ENCODE measurements at regions not wholly inside any gene's neighbourhood (a gene's known extent, or its start where the extent isn't known, plus 50 kb on each side); places are given as distances from the start of the nearest gene placed in this dataset.

DNA sequence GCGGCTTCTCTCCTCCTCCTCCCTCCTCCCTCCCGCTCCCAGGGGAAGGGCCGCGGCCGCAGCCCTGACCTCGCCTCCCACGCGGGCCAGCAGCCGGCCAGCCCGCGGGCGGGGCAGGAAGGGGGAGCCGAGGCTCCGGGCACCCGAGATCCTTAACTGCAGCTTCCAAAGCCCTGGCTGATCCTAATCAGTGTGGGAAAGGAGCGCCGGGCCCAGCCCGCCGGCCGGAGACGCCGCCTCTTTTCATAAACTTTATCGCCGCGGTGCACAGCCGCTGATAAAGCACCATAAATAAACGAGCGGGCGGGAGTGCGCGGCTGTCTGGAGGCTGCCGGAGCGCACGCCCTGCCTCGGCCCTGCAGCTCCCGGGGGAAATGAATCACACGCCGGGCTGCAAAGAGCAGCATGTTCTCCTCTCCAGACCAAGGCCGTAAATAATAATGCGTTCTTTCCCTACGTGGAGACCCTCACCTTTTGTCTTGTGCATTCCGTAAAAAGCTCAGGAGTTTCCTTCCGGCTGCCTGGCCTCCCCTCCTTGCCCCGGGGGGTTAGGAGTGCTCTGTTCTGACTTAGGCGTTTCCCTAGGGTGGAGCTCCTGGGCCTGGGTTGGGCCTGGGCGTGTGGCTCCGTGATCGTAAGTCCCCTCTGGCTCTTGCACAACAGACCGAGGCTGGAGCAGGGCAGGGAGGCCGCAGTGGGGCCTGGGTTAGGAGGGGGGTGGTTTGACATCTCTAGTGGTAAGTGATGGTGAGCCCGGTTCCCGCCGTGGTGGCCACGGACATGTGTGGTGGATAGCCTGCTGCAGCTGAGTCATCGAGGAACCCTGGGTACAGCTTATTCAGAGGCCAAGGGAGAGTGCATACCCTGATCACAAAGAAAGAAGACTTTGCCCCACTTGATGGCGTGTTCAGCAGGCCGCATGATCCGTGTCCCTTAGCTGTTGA, 132.6 kb upstream of the HES1 start:
- TF ChIP-seq GATA2 (IDR thresholded peaks at IDR 0.05; ENCODE audit: low read depth, low read length) (peak; percentile 99), GATA3 (IDR thresholded peaks at IDR 0.05; ENCODE audit: low read depth, low read length) (peak; percentile 80)

DNA sequence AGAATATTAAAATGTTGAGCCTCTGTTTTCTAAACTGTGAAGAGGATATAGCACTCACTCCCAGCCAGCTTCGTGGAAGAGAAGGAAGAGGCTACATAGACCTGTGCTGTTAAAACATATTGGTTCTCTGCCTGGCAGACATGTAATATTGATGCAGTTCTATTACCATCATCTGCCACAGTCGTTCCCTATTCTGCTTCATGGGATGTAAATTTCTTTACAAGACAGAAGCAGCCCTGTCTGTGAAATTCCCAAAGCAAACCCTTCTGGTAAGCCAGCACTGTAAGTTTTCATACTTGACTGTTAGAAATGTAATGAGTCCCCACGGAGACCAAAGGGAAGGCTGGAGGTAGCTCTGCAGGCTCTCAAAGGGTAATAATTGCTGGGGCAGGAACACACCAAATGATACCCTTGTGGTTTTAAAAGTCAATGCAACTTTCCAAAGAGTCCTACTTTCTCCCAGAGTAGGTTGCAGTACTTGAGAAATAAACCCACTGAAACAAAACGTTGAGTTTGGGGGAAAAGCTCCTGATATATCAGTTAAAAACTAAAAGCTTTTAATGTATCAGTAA, 129.9 kb upstream of the HES1 start:
- no peak for TF ChIP-seq GATA2 (IDR thresholded peaks at IDR 0.05; ENCODE audit: low read depth, low read length)
- no peak for TF ChIP-seq GATA3 (IDR thresholded peaks at IDR 0.05; ENCODE audit: low read depth, low read length)

DNA sequence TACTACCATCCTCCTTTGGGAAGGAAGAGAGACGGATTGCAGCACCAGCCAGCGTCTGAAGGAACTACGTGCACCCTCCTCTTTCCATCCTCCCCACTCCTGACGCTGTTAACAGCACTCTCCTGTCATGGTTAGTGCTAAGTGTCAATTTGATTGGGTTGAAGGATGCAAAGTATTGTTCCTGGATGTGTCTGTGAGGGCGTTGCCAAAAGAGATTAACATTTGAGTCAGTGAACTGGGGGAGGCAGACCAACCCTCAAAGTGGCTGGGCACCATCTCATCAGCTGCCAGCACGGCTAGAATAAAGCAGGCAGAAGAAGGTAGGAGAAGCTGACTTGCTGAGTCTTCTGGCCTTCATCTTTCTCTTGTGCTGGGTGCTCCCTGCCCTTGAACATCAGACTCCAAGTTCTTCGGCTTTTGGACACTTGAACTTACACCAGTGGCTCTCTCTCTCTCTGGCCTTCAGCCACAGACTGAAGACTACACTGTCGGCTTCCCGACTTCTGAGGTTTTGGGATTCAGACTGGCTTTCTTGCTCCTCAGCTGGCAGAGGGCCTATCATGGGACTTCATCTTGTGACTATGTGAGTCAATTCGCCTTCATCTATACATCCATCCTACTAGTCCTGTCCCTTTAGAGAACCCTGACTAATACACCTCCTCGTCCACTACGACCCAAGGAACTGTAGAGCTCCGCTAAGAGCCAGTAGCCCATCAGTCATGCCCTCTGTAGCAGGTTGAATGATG, 128.2 kb upstream of the HES1 start:
- TF ChIP-seq GATA3 (IDR thresholded peaks at IDR 0.05; ENCODE audit: low read depth, low read length) (no peak), GATA2 (IDR thresholded peaks at IDR 0.05; ENCODE audit: low read depth, low read length) (no peak)

DNA sequence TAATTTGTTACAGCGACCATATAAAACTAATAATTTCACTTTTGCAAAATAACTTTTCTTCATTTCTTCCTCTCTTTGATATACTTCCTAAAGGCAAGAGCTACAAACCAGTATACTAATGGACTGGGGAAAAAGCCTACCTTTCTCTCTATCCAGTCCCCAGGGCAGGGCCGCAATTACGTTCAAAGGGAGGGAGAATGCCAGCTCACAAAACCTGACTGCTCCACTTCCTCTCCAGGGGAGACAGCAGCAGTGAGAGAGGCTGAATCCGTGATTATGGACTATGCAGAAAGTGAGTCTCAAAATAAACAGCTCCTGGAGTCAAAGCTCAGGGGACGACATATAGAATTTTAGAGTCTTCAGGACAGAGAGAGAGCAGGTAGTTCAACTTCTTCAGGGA, 126.9 kb upstream of the HES1 start:
- TF ChIP-seq GATA2 (IDR thresholded peaks at IDR 0.05; ENCODE audit: low read depth, low read length): no peak
- TF ChIP-seq GATA3 (IDR thresholded peaks at IDR 0.05; ENCODE audit: low read depth, low read length): no peak

DNA sequence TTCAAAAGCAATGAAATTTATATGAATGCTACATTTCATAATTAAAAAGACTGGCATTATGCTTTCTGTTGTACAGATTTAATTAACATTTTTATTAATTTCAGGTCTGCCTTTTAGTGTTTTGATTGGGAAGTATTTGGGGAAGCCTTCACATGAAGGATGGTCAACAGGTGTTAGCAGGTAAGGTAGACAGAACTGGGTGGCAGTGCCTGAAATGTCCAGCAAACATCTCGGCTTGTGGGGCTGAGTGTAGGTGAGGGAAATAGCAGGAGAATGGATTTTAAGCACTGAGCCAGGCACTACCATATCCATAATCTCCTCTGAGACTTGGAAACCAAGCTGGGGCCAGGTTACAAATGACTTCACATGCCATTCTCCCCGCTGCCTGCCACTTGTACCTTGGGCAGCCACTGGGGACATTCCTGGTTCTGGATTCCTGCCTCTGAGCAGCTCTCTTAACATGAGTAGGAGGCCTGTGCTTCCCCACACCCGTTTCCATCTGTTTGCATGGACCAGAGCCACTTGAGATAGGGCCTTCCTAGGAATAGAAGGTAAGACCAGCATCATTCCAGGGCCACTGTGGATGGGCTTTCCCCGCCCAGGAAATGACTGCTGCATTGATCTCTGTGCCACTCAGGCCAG, 125.9 kb upstream of the HES1 start:
- TF ChIP-seq GATA3 (IDR thresholded peaks at IDR 0.05; ENCODE audit: low read depth, low read length): no peak
- no peak for TF ChIP-seq GATA2 (IDR thresholded peaks at IDR 0.05; ENCODE audit: low read depth, low read length)

DNA sequence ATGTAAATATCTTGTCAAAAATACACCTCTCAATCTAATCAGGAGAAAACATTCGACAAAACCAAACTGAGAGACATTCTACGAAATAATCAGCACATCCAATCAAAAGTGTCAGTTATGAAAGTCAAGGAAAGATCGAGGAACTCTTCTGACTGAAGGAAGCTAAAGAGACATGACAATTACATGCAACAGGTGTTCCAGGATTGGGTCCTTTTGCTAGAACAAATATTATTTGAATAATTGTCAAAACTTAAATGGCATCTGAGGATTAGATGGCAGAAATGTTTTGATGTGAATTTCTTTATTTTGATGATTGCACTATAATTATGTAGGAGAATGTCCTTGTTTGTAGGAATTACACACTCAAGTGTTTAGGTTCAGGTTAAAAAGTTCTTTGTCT, 124.1 kb upstream of the HES1 start:
- no peak for TF ChIP-seq GATA3 (IDR thresholded peaks at IDR 0.05; ENCODE audit: low read depth, low read length)

DNA sequence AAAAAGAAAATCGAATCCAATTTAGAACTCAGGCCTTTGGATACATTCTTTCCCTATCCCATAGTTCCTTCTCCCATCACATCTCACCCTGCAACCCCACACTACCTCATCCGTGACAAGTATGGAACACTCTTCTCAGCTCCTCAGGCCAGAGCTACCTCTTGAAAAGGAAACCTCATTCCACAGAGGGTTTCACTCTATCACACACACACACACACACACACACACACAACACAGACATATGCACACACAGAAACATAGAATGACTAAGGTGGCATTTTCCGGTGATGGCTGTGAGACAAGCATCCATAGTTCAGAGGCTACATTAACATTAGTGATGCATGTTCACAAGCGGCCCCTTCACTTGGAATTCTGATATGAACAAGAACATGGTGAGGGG, 122.0 kb upstream of the HES1 start:
- TF ChIP-seq GATA2 (IDR thresholded peaks at IDR 0.05; ENCODE audit: low read depth, low read length) (no peak), GATA3 (IDR thresholded peaks at IDR 0.05; ENCODE audit: low read depth, low read length) (no peak)

DNA sequence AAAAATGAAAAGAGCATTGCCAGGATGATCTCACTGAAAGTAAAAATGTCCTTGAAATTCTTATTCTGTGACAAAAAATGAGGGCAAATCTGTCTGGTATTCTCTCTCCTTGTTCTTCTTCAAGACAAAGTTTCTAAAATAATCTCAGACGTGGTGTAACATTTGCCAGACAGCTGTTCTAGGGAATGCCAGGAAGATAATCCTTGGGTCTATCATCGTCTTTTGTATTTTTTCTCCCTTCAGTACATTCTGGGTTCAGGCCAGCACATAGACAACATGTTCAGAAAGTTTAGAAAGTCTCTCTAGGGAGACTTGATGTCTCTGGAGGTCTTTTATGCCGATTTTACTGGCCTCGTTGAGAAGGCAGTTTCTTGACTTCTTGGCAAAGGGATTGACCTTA, 121.2 kb upstream of the HES1 start:
- TF ChIP-seq GATA2 (IDR thresholded peaks at IDR 0.05; ENCODE audit: low read depth, low read length): no peak
- no peak for TF ChIP-seq GATA3 (IDR thresholded peaks at IDR 0.05; ENCODE audit: low read depth, low read length)

DNA sequence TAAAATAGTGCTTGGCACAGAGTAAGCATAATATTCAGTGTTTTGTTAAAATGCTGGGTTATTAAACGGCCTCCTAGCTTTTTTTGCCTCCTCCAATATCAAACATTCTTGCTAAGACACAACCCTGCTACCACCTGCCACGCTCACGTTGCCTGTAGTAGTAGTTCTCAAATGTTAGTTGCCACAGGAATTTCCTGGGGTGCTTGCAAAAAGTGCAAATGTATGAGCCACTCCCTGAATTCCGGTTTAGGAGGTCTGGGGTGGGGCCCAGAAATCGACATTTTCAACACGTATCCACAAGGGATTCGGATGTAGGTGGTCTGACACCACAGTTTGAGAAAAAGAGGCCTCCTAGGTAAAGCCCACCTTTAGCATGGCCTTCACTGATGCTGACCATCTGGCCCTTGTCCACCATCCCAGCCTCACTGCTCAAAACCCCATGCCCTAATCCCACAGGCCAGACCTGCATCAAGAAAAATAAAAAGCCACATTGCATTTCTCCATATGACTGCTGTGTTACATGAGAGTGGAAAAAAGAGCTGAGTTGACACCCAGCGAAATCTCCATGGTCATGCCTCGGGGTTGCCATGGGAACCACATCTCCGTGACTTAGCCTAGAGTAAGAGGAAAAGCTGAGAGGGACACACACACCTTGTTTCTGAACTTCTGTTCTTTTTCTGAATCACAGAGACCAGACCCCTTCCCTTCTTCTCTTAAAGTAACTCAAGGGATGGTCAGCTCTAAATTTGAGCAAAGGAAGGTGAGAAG, 116.4 kb upstream of the HES1 start:
- no peak for TF ChIP-seq GATA2 (IDR thresholded peaks at IDR 0.05; ENCODE audit: low read depth, low read length)
- TF ChIP-seq GATA3 (IDR thresholded peaks at IDR 0.05; ENCODE audit: low read depth, low read length): no peak

DNA sequence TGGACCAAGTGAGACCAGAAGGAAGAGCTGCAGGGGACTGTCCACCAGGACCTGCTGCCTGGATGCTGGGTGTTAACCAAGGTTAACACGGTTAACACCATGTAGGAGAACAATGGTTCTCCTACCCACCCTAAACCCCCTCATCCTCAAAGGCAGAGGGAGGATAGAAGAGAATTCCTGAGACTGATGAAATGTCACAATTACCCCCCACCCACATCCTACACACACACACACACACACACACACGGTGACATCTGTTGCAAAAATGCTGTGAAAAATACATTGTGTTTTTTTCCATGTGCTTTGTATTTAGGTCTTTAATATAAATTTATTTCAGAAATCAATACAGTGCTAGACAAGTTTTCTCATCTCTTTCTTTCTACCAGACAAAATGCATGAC, 113.9 kb upstream of the HES1 start:
- TF ChIP-seq GATA2 (IDR thresholded peaks at IDR 0.05; ENCODE audit: low read depth, low read length) (no peak), GATA3 (IDR thresholded peaks at IDR 0.05; ENCODE audit: low read depth, low read length) (no peak)

DNA sequence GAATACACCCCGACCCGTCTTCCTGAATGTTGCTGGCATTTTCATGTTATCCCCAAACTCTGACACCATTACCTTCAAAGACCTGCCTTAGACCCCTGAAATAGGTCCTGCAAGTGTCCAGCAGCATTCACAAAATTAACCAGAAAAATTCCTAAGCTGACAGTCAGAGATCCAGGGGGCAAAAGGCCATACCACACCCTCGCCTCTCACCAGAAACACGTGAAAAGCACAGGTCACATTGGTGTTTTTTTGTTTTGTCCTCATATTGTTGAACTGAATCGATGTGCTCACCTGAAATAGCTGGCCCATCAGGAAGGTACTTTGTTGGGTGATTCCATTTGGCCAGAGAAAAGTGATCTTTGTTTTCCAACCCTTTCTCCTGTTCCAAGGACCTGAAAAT, 113.1 kb upstream of the HES1 start:
- TF ChIP-seq GATA3 (IDR thresholded peaks at IDR 0.05; ENCODE audit: low read depth, low read length): no peak
- TF ChIP-seq GATA2 (IDR thresholded peaks at IDR 0.05; ENCODE audit: low read depth, low read length): no peak

DNA sequence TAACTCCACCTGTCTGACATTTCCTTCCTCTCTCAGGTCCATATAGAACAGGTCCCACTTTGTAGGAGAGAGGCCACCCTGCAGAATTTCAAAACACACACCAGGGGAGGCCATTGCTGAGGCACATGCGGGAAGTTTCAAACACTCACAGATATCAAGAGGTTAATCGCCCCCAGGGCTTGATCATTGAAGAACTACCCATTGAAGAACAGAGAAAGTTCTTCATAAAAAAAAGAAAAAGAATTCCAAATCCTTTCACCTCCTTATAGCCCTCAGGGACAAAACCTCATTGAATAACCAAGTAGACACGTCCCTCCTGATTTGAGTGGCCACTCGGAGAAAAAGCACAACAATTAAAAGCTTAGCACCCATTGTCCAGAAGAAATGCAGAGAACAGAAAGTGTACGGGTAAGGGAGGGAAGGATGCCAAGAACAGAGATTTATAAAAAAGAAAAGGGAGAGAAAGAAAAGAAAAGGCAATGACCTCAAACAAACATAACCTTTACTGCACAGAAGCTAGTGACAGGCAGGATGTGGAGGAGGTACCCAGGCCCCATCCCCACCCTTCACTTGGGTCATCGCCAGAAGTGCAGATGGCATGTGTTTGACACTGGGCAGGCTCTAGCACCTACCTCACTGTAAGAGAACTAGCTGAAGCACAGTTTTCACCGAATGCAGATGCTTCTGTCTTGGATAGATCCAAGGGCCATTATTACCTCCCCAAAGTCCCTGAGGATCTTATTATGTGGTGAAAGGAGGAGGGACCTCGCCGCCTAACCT, 112.3 kb upstream of the HES1 start:
- TF ChIP-seq GATA3 (IDR thresholded peaks at IDR 0.05; ENCODE audit: low read depth, low read length): no peak
- no peak for TF ChIP-seq GATA2 (IDR thresholded peaks at IDR 0.05; ENCODE audit: low read depth, low read length)

DNA sequence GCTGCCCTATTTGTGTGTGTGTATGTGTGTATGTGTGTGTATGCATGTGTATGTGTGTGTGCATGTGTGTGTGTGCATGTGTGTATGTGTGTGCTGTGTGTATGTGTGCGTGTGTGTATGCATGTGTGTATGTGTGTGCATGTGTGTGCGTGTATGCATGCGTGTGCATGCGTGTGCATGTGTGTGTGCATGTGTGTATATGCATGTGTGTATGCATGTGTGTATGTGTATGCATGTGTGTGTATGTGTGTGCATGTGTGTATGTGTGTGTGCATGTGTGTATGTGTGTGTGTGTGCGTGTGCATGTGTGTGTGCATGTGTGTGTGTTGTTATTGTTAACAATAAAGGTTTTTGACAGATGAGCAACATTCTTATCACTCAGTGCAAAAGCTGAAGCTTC, 110.8 kb upstream of the HES1 start:
- TF ChIP-seq GATA3 (IDR thresholded peaks at IDR 0.05; ENCODE audit: low read depth, low read length) (no peak), GATA2 (IDR thresholded peaks at IDR 0.05; ENCODE audit: low read depth, low read length) (no peak)

Measured in SH-SY5Y (cell line).